ENCODE measurements at regions not wholly inside any gene's neighbourhood (a gene's known extent, or its start where the extent isn't known, plus 50 kb on each side); places are given as distances from the start of the nearest gene placed in this dataset.

- TF ChIP-seq REST (IDR thresholded peaks at IDR 0.05; ENCODE audit: insufficient read depth in 1 of 2, low read depth in 2 of 2, low read length in 2 of 2), result no peak
- TF ChIP-seq POLR2AphosphoS5 (IDR thresholded peaks at IDR 0.05; ENCODE audit: low read depth, low read length), result no peak
Measured at GRCh38 chr6:74277777-74278186, 581.8 kb downstream of the CD109 start.

Measured in PFSK-1 (cell line).